ENCODE measurements at regions not wholly inside any gene's neighbourhood (a gene's known extent, or its start where the extent isn't known, plus 50 kb on each side); places are given as distances from the start of the nearest gene placed in this dataset.
"Not testable (repeated sequence)": the region's sequence is repeated elsewhere in the genome, so short reads cannot be mapped to it uniquely, and the experiment has no call there.

GRCh38 chrX:11836284-11836683, 78.2 kb downstream of the MSL3 start:
- no peak for DNase-seq

DNA sequence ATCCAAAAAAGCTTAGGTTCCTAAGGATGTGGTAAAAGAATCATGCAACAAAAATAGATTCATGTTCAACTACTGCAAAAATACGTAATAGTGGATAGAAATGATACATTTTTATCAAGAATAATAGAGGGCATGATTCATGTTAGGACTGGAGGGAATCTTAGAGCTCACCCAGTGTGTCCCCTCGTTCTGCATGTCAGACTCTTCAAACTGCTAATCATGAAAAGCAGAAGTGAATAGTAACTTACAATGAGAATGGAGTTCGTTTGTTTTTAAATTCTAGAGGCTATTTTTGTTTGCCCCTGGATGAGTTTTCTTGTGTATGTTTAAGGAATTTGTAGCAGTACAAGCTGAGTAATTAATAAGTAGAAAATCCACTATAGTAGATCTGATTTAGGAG, 79.4 kb downstream of the MSL3 start:
- no peak for DNase-seq

GRCh38 chrX:11864171-11864570, 106.1 kb downstream of the MSL3 start:
- no peak for DNase-seq

DNA sequence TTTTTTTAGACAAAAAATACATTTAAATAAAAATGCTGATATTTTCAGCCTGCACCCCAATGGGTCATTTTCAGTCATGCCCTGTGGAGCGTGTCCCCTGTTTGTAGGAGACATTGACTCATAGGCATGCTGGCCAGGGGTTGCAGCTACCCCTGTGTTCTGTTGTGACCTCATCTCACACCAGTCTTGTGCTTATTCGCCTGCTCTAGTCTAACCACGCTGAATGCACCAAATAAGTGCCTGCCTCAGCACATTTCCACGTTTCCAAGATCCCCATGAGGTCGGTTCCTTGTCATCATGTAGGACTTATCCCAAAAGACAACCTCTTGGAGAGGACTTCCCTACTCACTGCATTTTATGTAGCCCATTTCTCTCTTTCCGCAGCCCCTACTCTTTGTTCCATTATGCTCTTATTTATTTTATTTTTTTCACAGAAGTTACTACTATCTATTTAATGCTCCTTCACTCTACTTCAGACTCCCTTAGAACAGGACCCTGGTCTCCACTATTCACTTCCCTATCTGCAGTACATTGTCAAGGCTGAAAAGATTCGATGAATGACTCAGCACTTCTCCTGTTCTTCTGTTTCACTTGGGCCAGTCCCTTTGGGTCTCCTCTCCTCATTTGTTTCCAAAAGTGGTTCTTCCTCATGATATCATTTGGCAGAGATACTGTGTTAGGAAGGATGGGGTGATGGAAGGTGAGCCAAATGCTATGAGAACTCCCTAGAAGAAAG, 109.7 kb downstream of the MSL3 start:
- no peak for DNase-seq

DNA sequence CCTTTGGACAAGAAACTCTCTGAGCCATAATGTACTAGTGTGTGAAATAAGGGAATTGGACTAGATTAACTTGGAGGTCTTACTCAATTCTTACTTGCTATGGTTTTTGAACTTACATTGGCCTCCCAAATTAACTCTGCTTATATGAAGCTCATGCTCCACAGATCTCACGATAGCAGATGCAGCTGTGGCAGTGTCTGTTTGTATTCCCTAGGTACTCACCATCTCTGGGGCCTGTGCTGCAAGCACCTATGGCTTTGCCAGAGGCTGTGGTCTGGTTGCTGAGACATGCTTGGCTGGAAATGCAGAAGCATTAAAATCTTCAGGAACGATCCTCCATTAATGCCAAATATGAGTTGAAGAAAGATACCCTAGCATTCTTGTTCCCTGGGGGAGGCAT, 112.8 kb downstream of the MSL3 start:
- no peak for DNase-seq

- no peak for DNase-seq
Measured at GRCh38 chrX:11881485-11882170, 123.6 kb downstream of the MSL3 start.

GRCh38 chrX:11886745-11887144, 128.7 kb downstream of the MSL3 start:
- peak; percentile 25 for DNase-seq

DNA sequence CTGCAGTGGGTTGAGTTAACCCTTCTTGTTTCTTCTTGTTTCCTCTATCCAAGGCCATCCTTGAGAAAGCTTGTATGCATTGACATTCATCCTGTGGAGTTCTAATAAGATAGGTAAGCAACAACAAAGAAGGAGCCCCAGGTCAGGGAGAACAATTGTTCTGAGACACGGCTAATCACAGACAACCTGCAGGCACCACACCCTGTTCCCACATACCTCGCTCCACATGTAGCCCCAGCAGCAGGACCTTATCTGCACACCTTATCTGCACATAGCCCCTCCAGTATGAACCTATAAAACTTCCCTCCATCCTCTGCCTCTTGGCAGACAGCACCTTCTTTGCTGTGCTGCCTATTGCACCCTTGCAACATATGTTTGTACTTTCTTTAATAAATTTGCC, 129.1 kb downstream of the MSL3 start:
- DNase-seq = no peak

DNA sequence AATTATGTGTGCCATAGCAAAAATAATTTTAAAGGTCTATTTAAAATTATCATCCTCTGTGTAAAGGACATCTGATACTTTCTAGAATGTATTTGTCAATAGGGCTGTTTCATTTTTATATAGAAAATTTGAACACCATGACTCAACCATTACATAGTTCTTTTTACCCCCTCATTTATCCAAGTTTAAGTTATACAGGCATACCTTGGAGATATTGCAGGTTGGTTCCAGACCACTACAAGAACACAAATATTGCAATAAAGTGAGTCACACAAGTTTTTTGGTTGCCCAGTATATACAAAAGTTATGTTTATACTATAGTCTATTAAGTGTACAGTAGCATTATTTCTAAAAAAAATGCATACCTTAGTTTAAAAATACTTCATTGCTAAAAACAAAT, 130.4 kb downstream of the MSL3 start:
- no peak for DNase-seq

DNA sequence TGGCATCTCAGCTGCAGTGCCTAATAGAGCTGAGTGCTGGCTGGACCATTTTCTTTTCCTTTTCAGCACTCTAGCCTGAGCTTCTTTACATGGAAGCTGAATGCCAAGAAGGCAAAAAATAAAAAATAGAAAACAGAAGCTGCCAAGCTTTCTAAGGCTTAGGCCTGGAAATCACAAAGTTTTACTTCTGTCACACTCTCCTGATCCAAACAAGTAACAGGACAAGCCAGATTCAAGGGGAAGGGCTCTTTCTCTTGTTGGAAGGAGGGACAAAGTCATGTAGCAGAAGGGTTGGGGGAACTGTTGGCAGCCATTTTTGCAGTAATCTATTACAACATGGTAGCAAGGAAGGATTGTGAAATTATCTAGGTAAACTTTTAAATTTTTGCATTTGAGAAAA, 131.8 kb downstream of the MSL3 start:
- DNase-seq = no peak

DNA sequence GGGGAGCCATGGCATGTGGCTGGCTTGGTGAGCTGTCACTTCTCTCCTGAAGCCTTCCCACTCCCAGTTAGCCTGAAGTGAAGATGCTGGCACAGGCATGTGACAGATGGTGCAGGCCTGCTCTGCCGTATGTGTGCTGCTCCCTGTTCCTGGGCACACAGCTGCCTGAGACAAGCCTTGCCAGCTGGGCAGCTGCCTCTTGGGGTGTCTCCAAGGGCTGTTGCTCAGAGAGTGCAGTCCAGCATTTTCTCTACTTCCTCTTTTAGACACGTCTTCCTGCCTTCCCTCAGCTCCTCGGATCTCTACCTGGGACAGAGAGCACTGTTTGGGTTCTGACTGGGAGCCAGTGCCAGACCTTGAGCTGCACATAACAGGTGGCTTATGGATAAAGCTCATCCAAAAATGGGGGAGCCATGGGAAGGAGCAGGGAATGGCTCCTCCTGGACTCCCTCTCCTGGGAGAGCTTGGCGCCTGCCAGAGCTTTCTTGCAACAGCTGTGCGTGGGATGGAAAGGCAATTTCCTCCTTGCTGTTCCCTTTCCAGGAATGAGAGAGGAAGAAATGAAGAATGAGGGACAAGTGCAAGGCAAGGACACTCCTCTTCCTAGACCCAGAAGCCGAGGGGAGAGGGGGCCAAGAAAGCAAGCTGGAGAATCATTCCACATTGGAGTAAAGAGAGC, 132.9 kb downstream of the MSL3 start:
- no peak for DNase-seq

DNA sequence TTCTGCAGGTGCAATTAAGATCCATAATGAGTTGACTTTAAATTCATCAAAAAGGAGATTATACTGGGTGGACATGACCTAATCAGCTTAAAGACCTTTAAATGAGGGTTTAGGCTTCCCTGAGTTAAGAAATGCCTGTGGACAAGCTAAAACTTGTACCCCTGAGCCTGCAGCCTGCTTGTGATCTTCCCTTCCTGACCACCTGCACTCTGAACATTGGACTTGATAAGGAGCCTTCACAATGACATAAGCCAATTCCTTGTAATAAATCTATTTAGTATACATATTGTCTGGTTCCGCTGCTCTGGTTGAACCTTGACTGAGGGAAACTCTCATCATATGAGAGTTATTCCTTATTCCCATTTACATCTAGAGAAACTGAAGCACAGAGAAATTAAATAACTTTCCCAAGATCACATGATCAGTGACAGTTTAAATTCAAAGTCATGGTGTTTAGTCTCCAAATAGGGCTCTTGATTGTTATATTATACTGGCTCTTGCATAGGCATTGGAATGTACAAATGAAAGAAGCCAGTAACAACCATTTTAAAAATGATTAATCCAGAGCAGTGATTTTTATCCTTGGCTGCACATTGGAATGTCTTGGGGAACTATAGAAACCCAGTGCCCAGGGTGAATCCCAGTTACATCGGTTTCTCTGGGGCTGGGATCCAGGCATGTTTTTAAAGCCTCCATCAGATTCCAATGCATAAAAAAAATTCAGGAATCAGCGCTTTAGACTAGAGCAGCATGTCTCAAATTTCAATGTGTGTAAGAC, 136.1 kb downstream of the MSL3 start:
- no peak for DNase-seq

DNA sequence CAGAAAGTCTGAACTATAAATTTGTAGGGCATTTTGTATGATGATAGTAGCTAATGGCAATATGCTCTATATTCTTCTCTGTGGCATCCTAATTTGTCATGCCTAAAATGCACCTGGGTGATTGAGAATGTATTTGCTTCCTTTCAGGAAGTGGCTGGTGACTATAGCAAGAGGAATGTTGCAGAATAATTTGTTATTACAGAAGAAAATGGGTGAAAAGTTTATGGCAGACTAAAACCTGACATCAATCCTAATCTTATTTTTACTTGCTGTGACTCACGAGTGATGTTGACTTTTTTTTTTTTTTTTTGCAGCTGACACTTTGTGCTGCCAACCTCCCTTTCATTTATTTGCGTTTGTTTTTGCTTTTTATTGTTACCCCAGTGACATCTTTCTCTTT, 141.1 kb downstream of the MSL3 start:
- peak; percentile 1 for DNase-seq

DNA sequence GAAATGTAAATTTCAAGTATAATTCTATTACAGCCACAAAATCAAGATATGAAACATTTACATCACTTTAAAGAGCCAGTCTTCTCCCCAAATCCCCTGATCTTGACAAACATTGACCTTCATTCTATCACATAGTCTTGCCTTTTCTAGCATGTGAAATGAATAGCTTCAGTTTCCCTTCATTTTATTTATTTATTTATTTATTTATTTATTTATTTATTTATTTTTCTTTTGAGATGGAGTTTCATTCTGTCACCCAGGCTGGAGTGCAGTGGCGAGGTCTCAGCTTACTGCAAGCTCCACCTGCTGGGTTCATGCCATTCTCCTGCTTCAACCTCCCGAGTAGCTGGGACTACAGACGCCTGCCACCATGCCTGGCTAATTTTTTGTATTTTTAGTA, 147.9 kb downstream of the MSL3 start:
- not testable (repeated sequence) for DNase-seq

DNA sequence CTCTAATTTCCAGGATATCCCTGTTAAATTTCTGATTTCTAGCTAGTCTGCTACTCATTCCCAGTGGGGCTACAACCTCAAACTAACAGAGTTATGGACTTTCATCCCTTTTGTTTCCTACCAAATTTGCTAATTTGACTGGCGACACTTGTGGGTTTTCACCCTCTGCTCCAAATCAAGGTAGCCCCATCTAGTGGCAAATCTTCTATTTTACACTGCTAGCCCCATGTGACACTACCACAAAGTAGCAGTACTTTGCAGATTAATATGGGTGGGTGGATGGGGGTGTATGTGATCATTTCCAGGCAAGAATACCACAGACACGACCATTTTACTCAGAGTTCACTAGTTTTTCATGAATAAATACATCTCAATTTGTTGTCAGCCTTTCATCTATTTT, 150.3 kb downstream of the MSL3 start:
- peak; percentile 6 for DNase-seq

DNA sequence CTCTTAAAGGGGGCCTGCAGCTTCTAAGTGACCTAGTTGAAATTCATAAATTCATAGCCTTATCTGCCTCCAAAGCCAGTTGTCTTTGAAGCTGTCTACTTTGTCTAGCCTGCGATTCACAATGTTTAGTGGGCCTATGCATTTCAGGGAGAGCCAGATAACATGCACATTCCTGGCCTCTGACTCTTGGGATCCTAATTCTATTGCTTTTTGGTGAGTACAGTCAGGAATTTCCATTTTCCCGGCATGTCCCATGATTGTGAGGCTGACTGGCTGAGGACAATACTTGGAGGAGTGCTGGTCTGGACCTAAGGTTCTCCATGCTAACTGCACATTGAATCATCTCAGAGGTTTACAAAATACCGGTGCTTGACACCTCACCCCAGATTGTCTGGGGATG, 155.0 kb downstream of the MSL3 start:
- peak; percentile 14 for DNase-seq

- DNase-seq = no peak
Measured at GRCh38 chrX:11929476-11929875, 171.4 kb downstream of the MSL3 start.

GRCh38 chrX:11932423-11932822, 174.4 kb downstream of the MSL3 start:
- no peak for DNase-seq

- DNase-seq = no peak
Measured at GRCh38 chrX:11934089-11934488, 176.1 kb downstream of the MSL3 start.

- no peak for DNase-seq
Measured at GRCh38 chrX:11941571-11941970, 183.5 kb downstream of the MSL3 start.

GRCh38 chrX:11944501-11944900, 186.5 kb downstream of the MSL3 start:
- DNase-seq = peak; percentile 65

DNA sequence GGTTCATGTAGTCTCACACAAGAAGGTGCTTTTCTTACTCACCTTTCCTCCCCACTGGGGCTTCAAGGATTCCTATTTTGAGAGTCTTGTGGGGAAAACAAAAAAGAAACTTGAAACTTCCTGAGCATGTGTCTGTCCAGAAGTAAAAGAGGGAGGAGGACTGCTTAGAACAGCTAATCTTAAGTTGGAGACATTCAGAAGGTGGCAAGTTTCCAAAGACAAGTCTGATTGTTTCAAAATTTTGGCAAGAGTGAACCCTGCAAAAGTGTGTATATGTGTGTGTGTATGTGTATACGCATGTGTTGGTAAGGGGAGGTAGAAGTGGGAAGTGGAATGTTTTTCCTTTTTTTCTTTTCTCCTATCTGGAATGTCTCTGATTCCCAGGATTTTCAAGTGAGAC, 189.0 kb upstream of the FRMPD4 start:
- no peak for DNase-seq

GRCh38 chrX:11952176-11952720, 186.0 kb upstream of the FRMPD4 start:
- DNase-seq = peak; percentile 59
